Superior temporal gyrus (tissue), 1 donor: ENCODE measurements at regions not wholly inside any gene's neighbourhood (a gene's known extent, or its start where the extent isn't known, plus 50 kb on each side); places are given as distances from the start of the nearest gene placed in this dataset.
"Not testable (repeated sequence)": the region's sequence is repeated elsewhere in the genome, so short reads cannot be mapped to it uniquely, and the experiment has no call there.

ENCODE experiments used
- DNase-seq: peaks from one replicate; pipeline ENCODE4 v3.0.0-alpha.2; 2016; ENCODE audit errors: extremely low spot score

GRCh38 chr2:16069663-16069932, 129.2 kb downstream of the MYCN start:
- peak; percentile 76 for DNase-seq

DNA sequence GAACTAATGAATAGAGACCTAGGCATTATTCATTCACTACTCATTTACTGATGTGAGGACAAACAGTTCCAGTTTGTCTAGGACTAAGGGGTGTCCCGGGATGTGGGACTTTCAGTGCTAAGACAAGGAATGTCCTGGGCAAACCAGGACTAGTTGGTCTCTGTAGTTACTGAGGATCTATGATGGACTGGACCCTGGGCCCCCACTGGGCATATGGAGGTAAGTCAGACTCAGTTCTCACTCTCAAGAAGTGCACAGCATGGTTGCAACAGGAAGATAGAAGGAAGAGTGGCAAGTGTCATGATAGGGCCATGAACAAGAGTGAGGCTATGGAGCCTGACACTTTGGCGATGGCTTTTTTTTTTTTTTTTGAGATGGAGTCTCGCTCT, 128.2 kb downstream of the MYCN start:
- DNase-seq: no peak

DNA sequence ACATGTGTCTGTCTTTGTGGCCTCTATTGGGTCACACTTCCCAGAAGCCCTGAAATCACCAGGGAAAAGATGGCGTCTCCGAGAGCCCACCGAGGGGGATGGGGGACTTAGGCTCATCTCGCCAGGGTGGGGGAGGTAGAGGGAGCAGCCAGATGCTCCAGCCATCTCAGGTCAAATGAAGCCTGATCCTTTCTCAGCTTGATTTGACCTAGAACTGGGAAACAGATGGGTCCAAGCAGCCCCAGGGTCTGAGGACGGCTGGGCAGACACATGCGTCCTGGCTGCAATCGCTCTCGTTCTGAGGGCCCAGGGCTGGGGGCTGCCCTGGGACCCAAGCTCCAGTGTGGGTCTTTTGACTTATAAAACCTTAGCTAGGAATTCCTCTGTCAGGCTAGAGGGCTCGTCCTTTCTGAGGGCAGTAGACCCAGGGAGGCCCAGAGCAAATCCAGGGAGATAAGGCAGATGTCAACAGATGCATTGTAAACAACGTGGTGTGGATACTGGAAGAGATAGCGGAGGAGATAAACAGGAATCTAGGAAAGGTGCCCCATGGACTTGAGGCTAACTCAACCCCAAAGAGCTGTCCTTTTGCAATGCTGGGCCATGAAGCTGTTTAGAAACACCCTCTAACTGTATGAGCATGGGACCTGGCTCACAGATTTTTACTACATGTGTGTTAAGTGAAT, 127.7 kb downstream of the MYCN start:
- no peak for DNase-seq

DNA sequence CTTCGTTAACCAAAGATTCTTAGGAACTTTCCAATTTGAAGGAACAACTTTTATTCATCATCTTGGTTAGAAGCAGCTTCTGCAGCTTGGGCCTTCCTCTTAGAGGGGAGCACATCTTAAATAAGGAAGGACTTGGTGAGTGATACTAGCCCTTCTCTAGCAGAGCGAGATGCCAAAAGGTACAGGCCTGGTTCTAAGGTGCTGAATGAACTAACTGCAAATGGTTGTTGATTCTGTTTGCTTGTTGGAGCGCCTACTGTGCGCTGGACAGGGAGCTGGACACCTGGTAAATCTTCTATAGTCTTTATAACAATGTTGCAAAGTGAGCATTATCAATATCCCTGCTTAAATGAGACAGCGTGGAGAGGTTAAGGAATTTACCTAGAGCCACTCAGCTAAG, 127.1 kb downstream of the MYCN start:
- no peak for DNase-seq

GRCh38 chr2:16067037-16067406, 126.7 kb downstream of the MYCN start:
- no peak for DNase-seq

- no peak for DNase-seq
These were observed 126.1 kb downstream of the MYCN start for GRCh38 chr2:16066261-16067036.

- DNase-seq: not testable (repeated sequence)
These were observed 125.1 kb downstream of the MYCN start for GRCh38 chr2:16065272-16066069.

DNA sequence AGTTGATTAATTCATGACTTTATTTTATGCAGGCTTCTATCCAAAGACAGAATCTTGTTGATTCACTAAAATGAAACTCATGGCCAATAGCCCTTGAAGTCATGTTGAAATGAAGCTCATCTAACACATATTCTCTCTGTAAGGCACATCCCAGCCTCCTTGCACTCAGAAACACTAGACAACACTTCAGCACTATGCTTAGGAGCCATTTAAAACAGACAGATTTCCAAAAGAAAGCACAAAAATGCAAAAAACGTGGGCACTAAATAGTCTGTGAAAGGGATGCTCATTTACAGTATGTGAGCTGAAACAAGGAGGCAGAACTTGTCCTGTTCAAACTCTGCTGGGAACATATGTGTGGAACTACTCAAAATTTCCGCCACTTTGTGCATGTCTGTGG, 124.4 kb downstream of the MYCN start:
- DNase-seq: no peak

GRCh38 chr2:16063955-16064633, 123.7 kb downstream of the MYCN start:
- no peak for DNase-seq

GRCh38 chr2:16063251-16063850, 123.0 kb downstream of the MYCN start:
- DNase-seq: no peak

- DNase-seq: no peak
These were observed 122.3 kb downstream of the MYCN start for GRCh38 chr2:16062471-16063250.

DNA sequence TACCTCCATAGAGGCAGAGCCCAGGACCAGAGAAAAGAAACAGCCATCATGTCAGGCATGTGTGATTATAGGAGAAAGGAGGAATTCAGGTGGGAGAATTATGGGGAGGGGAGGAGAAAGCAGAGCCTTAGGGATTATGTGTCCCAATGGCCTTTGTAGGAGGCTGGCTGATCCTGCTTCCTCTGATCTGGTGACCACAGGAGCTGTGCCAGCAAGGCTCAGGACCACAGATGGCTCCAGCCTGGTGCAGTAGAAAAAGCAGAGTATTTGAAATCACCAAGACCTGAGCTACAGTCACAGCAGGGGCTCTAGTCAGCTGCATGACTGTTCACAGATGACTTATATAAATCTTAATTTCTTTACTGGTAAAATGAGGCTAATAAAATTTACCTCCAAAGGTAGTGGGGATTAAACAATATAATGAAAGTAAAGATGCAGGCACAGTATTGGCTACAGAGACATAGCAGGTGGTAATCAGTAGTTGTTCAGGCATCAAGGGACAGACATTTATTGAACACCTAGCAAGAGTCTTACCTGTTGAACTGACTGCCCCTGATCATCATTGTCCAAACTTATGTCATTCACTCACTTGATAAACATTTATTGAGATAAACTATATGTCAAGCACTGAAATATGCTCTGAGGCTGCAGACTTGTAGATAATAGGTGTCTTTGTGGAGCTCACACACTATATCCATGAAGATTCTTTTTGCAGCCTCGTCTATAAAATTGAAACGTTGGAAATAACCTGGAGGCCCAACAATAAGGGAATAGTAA, 121.3 kb downstream of the MYCN start:
- DNase-seq: no peak

- DNase-seq: no peak
These were observed 120.6 kb downstream of the MYCN start for GRCh38 chr2:16060936-16061338.

DNA sequence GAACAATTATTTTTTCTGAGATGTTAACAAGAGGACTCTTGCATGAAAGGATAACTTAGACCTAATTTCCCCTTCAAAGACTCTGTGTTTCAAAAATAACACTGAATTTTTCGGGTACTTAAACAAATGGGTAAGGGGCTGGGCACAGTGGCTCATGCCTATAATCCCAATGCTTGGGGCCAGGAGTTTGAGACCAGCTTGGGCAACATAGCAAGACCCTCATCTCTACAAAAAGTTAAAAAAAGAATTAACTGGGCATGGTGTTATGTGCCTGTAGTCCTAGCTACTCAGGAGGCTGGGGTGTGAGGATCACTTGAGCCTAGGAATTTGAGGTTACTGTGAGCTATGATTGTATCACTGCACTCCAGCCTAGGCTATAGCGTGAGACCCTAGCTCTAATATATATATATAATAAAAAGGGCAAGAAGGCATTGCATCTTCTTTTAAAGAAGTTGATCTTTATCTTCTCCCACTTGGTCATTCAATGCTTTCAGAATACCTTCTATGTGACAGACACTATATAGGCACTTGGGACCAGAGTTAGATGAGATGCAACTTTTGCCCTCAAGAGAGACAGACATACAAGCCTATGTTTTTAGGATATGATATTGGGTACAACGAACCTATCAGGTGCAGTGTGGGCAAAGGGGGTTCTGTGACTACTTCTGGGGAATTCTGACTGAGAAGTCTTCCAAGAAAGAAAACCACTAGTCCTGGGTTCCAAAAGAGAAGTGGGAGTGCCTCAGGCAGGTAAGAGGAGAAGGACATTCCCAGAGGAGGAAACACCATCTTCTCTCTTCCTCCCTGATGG, 120.0 kb downstream of the MYCN start:
- DNase-seq: no peak

- no peak for DNase-seq
These were observed 119.2 kb downstream of the MYCN start for GRCh38 chr2:16059393-16060016.

GRCh38 chr2:16058747-16059358, 118.5 kb downstream of the MYCN start:
- DNase-seq: no peak

DNA sequence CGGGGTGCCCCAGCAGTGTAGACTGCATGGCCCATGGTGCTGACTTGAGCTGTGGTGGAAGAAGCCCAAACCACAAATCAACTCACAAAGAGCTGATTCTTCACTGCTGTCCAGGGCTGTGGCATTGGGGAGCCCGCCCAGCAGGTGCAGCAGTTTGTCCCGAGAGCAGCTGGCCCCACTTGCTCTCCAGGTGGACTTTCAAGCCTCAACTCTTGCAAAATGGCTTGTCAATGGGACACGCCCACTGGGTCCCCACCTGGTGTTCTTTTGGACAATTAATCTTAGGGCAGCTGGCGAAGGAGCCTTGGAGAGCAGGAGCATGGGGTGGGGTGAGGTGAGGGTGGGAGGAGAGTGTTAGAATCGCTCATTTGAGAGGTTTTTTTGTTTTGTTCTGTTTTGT, 117.9 kb downstream of the MYCN start:
- DNase-seq: no peak

- no peak for DNase-seq
These were observed 117.3 kb downstream of the MYCN start for GRCh38 chr2:16057661-16058060.
